ENCODE measurements at regions not wholly inside any gene's neighbourhood (a gene's known extent, or its start where the extent isn't known, plus 50 kb on each side); places are given as distances from the start of the nearest gene placed in this dataset.
A peak's percentile ranks its signal among the peaks of the same experiment; 100 is the strongest.
"Not testable (repeated sequence)": the region's sequence is repeated elsewhere in the genome, so short reads cannot be mapped to it uniquely, and the experiment has no call there.

DNA sequence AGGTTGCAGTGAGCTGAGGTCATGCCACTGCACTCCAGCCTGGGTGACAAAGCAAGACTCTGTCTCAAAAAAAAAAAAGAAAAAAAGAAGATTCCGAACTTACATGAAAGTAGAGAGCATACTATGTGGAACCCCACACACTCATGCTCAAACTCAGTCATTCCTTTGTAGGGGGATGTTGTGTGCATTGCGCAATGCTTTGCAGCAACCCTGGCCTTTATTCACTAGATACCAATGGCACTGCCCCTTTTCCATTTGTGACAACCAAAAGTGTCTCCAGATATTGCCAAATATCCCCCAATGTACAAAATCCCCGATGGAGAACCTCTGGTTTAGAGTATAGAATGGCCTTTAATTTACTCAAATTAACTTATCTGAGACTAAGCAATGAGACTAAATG lies 158.6 kb downstream of the GJA1 start:
- peak; percentile 37 for DNase-seq (ENCODE audit: low spot score)

DNA sequence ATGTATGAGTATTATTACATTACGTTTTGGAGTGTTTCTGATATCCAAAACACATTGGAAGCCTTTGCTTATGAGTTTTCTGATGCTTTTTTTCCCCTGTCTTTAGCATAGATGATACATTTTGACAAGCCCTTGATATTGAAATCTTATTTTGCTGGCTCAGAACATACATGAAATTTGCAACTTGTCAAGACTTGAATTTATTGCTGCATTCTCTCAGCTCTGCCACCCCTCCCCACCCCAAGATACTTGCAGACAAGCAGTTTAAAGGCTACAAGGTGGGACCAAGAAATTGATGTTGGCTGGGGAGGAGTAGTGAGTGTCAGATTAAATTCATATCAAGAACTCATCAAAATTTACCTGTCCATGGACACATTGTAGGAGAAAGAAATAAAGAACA lies 160.2 kb downstream of the GJA1 start:
- no peak for DNase-seq (ENCODE audit: low spot score)

DNA sequence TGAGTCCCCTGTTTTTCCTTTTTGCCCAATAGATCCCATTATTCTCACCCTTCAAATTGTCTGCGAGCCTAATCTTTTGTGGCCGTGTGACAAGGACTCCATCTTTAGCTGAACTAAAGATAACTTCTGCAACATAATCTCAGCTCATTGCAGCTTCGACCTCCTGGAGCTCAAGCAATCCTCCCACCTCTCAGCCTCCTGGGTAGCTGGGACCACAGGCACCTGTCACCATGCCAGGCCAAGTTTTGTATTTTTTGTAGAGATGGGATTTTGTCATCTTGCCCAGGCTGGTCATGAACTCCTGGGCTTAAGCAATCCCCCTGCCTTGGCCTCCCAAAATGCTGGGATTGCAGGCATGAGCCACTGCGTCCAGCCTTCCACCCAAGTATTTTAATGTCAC lies 161.0 kb downstream of the GJA1 start:
- DNase-seq (ENCODE audit: low spot score) = no peak

DNA sequence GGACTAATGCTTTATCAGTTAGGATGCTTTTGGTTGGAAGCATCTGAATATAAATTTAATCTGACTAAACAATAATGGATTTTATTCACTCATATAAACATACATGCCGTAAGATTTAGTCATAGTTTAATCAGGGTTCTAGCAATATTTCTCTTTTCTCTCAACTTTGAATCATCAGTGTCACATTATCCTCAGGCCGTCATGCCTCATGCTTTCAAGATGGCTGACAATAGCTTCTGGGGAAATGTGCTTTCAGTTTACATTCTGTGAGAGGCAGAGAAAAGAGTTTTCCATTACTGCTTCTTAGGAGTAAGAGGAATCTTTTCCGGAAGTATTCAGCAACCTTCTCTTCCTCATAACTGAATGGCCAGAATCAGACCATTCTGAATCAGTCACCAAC lies 162.2 kb downstream of the GJA1 start:
- no peak for DNase-seq (ENCODE audit: low spot score)

DNA sequence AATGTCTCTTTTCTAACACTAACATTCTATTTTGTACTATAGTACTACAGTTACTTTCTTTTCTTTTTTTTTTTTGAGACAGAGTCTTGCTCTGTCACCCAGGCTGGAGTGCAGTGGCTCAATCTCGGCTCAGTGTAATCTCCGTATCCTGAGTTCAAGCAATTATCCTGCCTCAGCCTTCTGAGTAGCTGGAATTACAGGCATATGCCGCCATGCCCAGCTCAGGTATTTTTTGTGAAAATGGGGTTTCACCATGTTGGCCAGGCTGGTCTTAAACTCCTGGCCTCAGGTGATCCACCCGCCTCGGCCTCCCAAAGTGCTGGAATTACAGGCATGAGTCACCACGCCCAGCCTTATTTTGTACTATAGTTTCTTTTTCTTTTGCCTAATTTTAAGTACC lies 163.9 kb downstream of the GJA1 start:
- DNase-seq (ENCODE audit: low spot score) = not testable (repeated sequence)

DNA sequence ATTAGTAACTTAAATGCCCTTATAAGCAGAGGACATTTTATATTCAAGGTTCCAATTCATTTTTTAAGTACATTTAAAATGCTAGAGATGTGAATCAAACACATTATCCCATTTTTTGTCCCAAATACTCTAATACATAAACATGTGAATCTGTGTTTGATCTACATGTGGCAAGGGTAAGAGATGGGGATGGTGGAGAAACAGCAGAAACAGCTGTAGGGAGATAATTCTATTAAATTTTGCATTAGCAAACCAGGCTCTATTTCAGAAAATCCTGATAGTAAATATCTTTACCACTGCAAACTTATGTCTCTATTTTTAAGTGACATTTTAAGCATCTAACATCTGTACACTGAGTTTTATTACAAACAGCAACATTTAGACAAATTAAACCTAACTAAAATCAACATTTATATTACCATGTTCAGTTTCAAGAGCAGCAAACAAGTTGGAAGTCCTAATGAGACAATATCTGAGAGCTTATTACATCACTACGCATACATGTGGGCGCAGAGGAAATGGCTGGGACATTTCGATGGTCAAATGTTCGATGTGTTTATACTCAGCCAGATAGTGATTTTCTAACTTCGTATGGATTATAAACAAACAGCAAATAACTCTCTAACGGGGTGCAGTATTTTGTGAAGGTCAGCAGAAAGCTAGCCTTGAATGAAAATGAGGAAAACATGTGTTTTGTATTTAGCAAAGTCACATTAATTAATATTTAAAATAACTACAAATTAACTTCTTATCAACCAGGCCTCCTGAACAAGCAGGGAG lies 165.1 kb downstream of the GJA1 start:
- DNase-seq (ENCODE audit: low spot score) = no peak

DNA sequence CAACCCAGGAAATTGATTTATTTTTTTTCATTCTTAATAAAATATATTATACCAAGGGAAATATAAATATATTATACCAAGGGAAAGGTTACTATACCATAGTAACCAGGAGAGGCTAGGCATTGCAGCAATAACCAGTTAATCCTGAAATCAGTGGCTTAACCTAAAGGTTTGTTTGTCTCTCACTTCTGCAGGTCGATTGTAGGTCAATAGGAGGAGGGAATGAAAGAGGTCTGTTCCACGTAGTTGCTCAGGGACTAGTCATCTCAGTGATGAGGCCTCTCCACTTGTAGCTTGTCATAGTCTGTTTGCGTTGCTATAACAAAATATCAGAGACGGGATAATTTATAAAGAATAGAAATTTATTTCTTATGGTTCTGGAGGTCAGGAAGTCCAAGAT lies 168.0 kb downstream of the GJA1 start:
- DNase-seq (ENCODE audit: low spot score) = no peak

DNA sequence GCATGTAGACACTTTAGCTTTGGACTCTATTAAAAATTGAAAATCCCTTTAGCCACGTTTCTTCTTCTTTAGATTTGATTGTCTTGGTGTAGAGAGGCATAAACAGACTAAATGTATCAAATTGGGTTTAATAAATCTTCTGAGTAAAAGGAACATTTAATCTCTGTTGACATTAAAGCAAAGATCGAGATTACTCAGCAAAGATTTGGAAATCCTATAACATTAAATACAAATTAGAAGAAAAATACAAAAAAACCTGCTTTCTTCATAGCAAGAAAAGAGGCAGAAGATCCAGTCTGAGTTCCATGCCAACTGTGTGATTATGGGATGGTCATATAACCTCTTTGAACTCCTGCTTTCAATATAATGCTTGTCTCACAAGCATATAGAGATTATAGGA lies 172.3 kb downstream of the GJA1 start:
- DNase-seq (ENCODE audit: low spot score) = no peak

DNA sequence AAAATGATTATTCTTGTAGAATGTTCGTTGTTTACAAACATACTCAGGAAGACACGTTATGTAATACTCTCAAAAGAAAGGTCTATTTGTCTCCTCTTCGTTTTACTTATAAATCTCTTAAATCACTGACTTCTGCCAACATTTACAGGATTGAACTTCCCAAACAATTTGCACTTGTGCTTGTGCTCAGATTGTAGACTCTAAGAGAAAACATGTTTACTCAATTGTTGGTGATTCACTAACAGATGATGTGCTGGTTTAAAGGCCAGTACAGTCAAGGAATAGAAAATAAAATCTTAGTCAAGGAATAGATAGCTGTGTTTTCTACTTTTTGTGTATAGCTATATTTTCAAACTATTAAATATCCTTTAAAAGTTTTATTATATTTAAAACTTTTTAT lies 172.8 kb downstream of the GJA1 start:
- no peak for DNase-seq (ENCODE audit: low spot score)

DNA sequence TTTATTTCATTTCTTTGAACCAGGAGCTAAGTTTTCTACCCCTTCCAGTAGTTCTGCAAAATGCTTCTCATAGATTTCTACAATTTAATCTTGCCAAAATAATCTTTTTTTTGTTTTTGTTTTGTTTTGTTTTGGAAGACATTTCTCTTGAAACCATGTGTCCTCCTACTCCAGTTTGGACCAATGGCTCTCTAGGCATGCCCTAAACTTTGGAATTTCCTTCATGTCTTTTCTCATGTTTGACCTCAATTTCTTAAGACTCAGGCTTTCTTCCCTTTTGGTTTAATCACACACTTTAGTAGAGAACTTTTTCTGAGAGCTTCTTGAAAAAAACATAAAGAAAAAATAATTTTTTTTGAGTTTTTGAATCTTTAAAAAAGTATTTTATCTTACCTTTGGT lies 173.8 kb downstream of the GJA1 start:
- DNase-seq (ENCODE audit: low spot score) = no peak

DNA sequence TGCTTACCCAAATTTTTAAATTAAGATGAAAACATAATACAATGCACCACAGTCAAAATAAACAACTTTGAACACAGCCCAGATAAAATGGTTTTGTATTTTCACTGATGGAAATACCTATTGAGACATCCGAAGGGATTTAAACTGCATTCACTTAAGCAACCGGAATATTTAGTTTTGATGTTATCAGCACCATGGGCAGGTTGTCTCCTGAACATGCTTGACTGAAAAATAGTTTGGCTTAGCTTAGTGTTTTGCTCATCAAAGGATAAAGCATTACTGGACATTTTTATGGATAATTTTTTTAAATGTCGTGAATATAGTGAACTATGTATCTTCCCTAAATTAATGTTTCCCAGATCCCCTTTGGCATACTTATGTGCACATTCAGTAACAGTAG lies 177.5 kb downstream of the GJA1 start:
- DNase-seq (ENCODE audit: low spot score) = no peak

DNA sequence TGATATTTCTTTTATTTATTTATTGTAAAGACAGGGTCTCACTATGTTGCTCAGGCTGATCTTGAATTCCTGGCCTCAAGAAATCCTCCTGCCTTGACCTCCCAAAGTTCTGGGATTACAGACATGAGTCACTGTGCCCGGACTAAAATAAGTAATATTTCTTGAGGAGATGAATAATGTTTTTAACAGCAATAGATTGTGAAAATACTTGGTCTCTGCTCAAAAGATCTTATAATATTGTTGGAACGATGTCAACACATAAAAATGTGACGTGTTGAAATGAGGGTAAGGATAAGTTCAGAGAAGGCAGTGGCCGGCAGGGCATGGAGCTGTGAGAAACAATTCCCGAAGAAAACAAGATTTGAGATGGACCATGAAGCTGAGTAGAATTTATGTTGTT lies 178.7 kb downstream of the GJA1 start:
- DNase-seq (ENCODE audit: low spot score) = no peak

DNA sequence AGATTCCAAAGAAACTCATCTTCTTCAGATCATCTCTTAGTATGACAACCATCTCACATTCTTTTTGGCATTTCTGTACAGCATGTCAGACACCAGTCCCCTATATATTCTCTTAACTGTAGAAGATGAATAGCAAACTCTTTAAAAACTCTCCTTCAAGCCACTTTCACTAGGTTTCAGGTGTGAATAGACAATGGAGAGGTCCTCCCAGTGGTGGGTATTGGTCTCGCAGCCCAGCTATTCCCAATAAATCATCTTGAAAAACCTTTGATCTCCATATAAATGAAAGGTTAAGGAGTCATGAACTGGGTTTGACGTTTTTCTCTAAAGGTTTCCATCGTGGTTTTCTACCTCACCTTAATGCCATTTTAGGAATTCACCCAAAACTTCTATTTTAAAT lies 180.0 kb downstream of the GJA1 start:
- DNase-seq (ENCODE audit: low spot score) = peak; percentile 33

DNA sequence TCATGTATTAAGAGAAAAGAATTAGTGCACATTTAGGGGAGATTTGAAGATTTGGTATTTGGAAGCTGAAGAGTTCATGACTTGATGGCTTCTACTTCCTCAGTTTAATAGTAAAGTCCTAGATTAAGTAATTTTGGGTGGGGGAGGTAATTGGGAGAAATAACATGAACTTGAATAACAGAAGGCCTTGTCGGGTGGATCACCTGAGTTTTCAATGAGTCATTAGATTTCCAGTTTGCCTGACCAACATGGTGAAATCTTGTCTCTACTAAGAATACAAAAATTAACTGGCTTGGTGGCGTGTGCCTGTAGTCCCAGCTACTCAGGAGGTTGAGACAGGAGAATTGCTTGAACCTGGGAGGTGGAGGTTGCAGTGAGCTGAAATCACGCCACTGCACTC lies 181.0 kb downstream of the GJA1 start:
- no peak for DNase-seq (ENCODE audit: low spot score)

DNA sequence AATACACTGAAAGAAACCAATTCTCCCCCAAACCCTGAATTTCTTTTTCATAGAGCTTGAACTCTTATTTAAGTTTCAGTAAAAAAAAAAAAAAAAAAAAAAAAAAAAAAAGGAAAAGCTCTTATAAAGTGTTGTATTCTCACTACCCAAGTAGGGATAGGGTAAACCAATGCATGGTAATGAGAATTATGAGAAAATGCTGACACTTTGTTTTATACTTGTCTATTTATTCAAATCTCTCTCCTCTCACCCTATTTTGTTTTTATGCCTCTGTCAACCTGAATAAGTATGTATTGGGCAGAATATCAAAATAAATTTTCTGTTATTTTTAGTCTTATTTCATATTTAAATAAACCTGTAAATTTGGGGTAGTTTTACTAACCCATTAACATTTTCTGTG lies 181.9 kb downstream of the GJA1 start:
- no peak for DNase-seq (ENCODE audit: low spot score)

DNA sequence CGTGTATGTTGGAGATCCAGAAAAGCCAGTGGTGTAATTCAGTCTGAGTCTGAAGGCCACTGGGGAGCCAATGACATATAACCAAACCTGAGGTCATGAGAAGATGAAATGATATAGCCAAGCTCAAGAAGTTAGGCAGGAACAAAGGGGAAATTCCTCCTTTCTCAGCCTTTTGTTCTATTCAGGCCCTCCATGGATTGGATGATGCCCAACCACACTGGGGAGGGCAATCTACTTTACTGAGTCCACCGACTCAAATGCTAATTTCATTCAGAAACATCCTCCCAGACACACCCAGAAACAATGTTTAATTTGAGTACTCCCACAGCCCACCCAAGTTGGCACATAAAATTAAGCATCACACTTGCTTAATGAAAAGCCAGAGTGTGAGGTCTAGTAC lies 183.6 kb downstream of the GJA1 start:
- DNase-seq (ENCODE audit: low spot score) = no peak

DNA sequence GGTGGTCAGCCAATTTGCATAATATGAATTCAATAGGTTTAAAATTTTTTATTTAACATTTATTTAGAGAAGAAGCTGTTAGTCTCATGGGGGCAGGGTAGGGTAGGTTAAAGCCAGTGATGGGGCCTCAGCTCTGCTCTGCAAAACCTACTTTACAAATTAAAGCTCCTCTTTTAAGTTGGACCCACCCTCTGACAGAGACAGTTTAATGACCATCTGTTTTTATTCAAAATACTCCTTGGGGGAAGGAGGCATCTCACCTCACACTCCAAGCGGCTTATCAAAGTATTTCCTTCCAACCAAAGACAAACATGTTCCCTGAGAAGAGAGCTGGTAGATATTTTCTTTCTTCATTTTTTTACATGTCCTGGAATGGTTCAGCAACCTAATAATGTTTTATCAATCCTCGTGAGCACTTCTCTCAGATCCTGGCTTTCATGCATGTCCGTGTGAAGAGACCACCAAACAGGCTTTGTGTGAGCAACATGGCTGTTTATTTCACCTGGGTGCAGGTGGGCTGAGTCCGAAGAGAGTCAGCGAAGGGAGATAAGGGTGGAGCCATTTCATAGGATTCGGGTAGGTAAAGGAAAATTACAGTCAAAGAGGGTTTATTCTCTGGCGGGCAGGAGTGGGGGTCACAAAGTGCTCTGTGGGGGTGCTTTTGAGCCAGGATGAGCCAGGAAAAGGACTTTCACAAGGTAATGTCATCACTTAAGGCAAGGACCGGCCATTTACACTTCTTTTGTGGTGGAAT lies 184.7 kb downstream of the GJA1 start:
- DNase-seq (ENCODE audit: low spot score) = no peak

DNA sequence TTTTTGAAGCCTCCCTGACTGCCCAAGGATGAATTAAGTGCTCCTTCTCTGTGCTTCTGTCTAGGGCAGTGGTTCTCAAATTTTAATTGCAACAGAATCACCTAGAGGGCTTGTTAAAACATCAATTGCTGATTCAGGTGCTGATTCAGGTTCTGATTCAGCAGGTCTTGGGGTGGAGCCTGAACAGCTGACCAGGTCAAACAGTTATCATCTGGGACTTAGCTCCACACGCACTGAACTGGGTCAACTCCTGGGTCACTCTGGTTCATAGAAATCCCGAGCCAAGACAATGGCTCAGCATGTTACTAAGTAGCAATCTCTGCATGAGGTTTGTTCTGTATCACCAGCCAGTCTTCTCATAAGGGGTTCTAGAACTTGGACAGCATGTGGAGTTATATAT lies 192.3 kb downstream of the GJA1 start:
- no peak for DNase-seq (ENCODE audit: low spot score)

DNA sequence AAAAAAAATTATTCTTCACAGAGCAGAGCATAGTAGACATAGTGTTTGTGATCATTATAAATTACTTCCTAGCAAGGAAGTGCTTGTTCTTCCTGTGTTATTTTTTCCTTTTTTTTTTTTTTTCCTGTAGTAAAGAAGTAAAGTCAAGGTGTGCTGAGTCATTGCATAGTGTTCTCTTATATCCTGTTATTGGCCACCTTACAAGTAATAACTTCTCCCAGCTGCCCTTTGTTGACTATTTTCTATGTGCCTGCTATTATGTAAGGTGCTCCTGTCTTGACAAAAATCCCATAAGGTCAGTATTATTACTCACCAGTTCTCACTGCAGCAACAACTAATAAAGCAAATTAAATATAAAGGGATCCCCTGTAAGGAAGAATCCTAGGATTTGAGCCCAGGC lies 195.3 kb downstream of the GJA1 start:
- no peak for DNase-seq (ENCODE audit: low spot score)

DNA sequence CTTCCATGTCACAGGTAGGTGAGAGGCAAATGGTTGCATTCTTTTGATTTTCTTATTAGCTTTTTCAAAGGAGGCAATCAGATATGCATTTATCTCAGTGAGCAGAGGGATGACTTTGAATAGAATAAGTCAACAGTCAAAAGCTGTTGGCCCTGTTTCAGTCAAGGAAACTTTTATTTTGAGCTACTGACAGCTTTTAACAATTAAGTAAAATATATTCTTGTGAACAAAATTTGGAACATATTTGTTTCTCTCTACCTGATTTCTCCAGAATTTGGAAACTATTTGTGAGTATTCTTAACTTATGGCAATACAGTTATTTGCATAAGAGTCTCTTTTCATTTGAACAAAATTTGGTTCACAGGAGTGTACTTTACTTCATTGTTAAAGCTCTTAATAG lies 196.3 kb downstream of the GJA1 start:
- not testable (repeated sequence) for DNase-seq (ENCODE audit: low spot score)

DNA sequence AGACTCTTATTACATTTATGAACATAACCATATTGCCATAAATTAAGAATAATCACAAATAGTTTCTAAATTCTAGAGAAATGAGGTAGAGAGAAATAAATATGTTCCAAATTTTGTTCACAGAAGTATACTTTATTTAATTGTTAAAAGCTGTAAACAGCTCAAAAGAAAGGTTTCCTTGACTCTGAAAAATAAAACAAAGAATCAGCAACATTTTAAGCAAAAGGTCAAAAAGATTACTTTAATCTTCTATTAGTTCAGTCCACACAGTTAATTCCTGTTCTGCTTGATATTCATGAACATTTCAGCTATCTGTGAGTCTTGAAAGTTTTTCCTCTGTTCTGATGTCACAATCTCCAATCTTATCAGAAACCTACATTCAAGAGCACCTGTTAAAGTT lies 197.9 kb downstream of the GJA1 start:
- no peak for DNase-seq (ENCODE audit: low spot score)

DNA sequence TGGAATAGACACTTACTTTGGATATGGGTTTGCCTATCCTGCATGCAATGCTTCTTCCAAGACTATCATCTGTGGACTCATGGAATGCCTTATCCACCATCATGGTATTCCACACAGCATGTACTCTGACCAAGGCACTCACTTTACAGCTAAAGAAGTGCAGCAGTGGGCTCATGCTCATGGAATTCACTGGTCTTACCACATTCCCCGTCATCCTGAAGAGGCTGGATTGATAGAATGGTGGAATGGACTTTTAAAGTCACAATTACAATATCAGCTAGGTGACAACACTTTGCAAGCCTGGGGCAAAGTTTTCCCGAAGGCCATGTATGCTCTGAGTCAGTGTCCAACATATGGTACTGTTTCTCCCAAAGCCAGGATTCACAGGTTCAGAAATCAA lies 199.1 kb downstream of the GJA1 start:
- not testable (repeated sequence) for DNase-seq (ENCODE audit: low spot score)

DNA sequence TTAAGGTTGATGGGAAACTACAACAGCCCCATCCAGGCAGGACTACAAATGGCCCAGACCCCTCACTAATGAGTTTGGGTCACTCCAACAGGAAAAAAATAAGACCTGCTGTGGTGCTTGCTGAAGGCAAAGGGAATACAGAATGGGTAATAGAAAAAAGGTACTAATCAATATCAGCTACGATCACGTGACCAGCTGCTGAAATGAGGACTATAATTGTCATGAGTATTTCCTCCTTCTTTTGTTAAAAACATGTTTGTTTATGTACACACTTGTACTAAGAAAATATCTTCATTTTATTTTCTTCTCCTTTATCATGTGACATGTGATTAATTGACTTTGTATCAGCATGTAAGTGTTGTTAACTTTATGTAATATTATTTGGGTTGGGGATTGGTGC lies 199.9 kb downstream of the GJA1 start:
- no peak for DNase-seq (ENCODE audit: low spot score)

DNA sequence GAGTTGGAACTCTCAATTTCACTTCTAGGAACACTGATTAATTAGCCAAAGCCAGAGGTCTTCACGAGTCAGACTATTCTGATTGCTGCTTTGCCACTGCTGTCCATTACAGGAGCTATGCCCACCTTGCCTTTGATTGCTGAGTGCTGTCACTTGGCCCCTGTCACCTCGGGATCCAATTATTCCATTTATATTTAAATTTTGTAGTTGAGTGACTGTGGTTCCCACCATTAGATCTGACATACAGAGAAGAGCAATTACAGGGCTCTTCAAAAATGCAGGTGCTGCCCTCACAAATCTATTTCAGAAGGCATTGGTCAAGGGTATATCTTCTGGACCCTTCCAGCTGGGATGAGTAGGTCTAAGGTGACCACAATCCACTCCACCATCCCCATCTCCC lies 200.8 kb downstream of the GJA1 start:
- not testable (repeated sequence) for DNase-seq (ENCODE audit: low spot score)
